HG03064 (cell line): ENCODE measurements at regions not wholly inside any gene's neighbourhood (a gene's known extent, or its start where the extent isn't known, plus 50 kb on each side); places are given as distances from the start of the nearest gene placed in this dataset.
"Not testable (repeated sequence)": the region's sequence is repeated elsewhere in the genome, so short reads cannot be mapped to it uniquely, and the experiment has no call there.

ENCODE experiments used
- ATAC-seq: cut with Tn5 transposase; IDR thresholded peaks from one replicate; pipeline ENCODE4 v1.9.1; 2021; ENCODE audit warnings: low read depth; ENCODE audit not compliant: unreplicated experiment

GRCh38 chr13:22966753-22967152, 214.0 kb upstream of the SGCG start:
- ATAC-seq = not testable (repeated sequence)

- ATAC-seq = no peak
These were observed 213.1 kb upstream of the SGCG start for GRCh38 chr13:22967669-22968068.

- no peak for ATAC-seq
These were observed 200.8 kb upstream of the SGCG start for GRCh38 chr13:22979952-22980351.

- ATAC-seq = no peak
These were observed 199.8 kb upstream of the SGCG start for GRCh38 chr13:22980936-22981335.

- ATAC-seq = no peak
These were observed 187.6 kb upstream of the SGCG start for GRCh38 chr13:22993148-22993547.

- no peak for ATAC-seq
These were observed 177.3 kb upstream of the SGCG start for GRCh38 chr13:23003446-23003845.

DNA sequence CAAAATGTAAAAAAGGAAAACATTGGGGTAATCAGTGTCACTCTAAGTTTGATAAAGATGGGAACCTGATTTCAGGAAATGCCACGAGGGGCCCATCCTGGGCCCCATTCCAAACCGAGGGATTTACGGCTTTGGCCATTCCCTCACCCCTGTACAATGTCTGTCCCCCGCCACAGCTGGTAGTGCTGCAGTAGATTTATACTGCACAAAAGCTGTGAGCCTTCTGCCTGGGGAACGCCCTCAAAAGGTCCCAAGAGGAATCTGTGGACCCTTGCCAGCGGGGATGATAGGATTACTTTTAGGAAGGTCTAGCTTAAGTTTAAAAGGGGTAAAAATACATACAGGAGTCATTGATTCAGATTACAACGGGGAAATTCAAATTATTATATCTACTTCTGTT, 173.4 kb upstream of the SGCG start:
- ATAC-seq = no peak

- no peak for ATAC-seq
These were observed 162.6 kb upstream of the SGCG start for GRCh38 chr13:23018143-23018542.

- ATAC-seq = no peak
These were observed 160.4 kb upstream of the SGCG start for GRCh38 chr13:23020246-23020843.

- no peak for ATAC-seq
These were observed 158.9 kb upstream of the SGCG start for GRCh38 chr13:23021906-23022305.

- no peak for ATAC-seq
These were observed 158.1 kb upstream of the SGCG start for GRCh38 chr13:23022704-23023103.

- ATAC-seq = no peak
These were observed 154.7 kb upstream of the SGCG start for GRCh38 chr13:23025864-23026608.

GRCh38 chr13:23039266-23039935, 141.4 kb upstream of the SGCG start:
- ATAC-seq = no peak

GRCh38 chr13:23042181-23042580, 138.6 kb upstream of the SGCG start:
- ATAC-seq = no peak

DNA sequence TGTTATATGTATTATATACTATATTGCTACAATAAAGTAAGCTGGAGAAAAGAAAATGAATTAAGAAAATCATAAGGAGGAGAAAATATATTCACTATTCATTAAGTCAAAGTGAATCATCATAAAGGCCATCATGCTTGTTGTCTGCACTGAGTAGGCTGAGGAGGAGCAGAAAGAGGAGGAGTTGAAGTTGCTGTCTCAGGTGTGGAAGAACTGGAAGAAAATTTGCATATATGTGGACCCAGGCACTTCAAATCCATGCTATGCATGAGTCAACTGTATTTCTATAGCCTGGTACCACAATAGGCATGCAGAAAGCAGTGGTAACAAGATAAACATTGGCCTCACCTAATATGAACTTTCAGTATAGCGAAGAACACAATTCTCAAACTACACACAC, 135.9 kb upstream of the SGCG start:
- no peak for ATAC-seq

DNA sequence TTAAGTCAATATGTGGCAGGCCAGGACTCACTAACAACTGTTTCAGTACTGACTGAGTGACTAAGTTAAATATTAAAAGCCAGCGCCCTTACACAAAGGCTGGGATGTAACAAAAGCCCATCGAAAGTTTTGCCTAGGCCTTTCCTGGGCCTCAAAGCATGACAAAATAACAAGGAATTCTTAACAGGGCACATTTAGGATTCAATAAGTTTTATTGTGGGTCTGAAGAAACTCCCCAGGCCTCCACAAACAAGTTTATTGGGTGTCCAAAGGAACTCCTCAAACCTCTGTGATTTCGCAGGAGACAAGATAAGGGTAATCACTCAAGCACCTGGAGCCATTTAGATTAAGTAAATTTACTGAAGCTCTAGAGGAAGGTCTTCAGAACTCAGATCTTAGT, 130.7 kb upstream of the SGCG start:
- no peak for ATAC-seq

- ATAC-seq = not testable (repeated sequence)
These were observed 127.1 kb upstream of the SGCG start for GRCh38 chr13:23053711-23054110.

DNA sequence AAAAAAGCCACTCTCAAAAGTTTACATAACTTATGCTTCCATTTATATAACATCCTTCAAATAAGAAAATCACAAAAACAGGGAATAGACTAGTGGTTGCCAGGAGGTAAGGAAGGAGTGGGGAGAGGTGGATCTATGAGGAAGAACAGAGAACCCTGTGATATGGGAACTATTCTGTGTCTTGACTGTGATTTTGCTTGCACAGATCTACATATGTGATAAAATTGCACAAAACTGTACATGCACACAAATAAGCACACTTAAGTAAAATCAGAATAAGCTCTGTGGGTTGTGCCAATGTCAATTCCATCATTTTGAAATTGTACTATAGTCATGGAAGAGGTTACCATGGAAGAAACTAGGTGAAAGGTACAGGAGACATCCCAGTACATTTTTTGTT, 121.6 kb upstream of the SGCG start:
- no peak for ATAC-seq

GRCh38 chr13:23060959-23061358, 119.8 kb upstream of the SGCG start:
- no peak for ATAC-seq

DNA sequence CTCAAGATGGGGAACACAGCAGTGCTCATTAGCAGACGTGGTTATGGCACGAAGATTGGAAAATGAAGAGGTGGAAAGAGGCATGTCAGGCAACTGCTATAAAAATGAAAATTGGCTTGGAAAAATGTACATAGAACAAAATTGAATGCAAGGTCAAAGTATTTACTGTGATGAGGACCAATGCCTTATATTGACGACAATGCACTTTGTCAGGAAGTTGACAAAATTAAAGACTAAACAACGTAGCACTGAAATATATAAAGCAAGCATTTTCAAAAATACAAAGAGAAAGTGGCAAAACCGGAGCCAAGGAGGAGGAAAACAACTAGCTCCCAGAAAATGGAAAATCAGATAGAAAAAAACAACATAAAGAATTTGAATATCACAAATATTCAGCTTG, 113.7 kb upstream of the SGCG start:
- ATAC-seq = no peak

GRCh38 chr13:23069566-23069965, 111.2 kb upstream of the SGCG start:
- no peak for ATAC-seq
